GM12891 (cell line): ENCODE measurements at regions not wholly inside any gene's neighbourhood (a gene's known extent, or its start where the extent isn't known, plus 50 kb on each side); places are given as distances from the start of the nearest gene placed in this dataset.

Experiments used
- POLR2AphosphoS5 ChIP-seq: IDR thresholded peaks from 2 replicates; pipeline ENCODE4 v1.6.1; 2011; ENCODE audit warnings: low read depth, low read length, control low read depth
- SPI1 ChIP-seq: IDR thresholded peaks from 2 replicates; pipeline ENCODE4 v1.6.1; 2011; ENCODE audit warnings: low read depth, low read length, control low read depth

DNA sequence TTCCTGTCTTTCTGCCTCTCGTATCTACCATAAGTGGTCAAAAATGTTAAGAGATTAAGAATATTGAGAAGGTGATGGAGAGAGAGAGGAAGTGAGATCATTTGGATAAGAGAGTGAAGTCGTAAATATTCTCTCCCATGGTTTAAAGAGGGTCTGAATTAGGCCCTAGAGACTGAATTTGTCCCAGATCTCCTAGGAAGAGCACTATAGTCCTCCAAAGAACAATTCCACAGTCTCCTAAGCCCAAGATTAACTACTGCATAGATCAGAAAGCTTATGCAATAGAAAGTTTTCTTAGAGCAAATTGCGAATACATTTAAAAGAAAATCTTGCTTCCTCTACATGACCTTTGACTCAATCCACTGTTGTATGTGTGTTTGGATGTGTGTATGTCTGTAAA is 598.8 kb downstream of the TUSC7 start:
- no peak for TF ChIP-seq POLR2AphosphoS5
- TF ChIP-seq SPI1: no peak
